H1 (cell line): ENCODE measurements at regions not wholly inside any gene's neighbourhood (a gene's known extent, or its start where the extent isn't known, plus 50 kb on each side); places are given as distances from the start of the nearest gene placed in this dataset.
A peak's percentile ranks its signal among the peaks of the same experiment; 100 is the strongest.

Experiments used
- CTCF ChIA-PET: fragments of 300-600 bp; sonication (Branson Sonifier 250); formaldehyde crosslinking; loops from one replicate; lab custom pipeline; 2021; ENCODE audit not compliant: partially characterized antibody; lab: Charles Lee
- POLR2A ChIA-PET: fragments of 300-600 bp; sonication (Branson Sonifier 250); formaldehyde crosslinking; loops from one replicate; lab custom pipeline; 2021; ENCODE audit warnings: inconsistent platforms; ENCODE audit not compliant: partially characterized antibody; lab: Charles Lee
- DNase-seq, 2 experiments: peaks; one replicate each; pipeline versions ENCODE4 v3.0.0 to v3.0.0-alpha.2; 2010 to 2022; ENCODE audit warnings: low spot score in 2 of 2, low read depth in 1 of 2, mixed read lengths in 1 of 2
- FAIRE-seq: peaks from 2 replicates; lab custom pipeline; 2011; peaks lifted over from hg19 to GRCh38; lab: Jason Lieb, UNC
- H2AFZ ChIP-seq: 2 replicates; pipeline ENCODE4 v1.8.1; 2012; ENCODE audit warnings: low read length, inconsistent platforms
- H2AK5ac ChIP-seq: 2 replicates; pipeline ENCODE4 v1.6.1; 2013; ENCODE audit warnings: low read depth, low read length
- H2BK120ac ChIP-seq: replicated peaks from 2 replicates; pipeline ENCODE3; 2013; ENCODE audit warnings: low read depth, low read length, inconsistent platforms
- H2BK12ac ChIP-seq: 2 replicates; pipeline ENCODE4 v1.6.1; 2013; ENCODE audit warnings: low read depth, low read length
- H2BK15ac ChIP-seq: 2 replicates; pipeline ENCODE4 v1.6.1; 2013; ENCODE audit warnings: low read length
- H2BK20ac ChIP-seq: 2 replicates; pipeline ENCODE4 v1.6.1; 2013; ENCODE audit warnings: low read length
- H2BK5ac ChIP-seq: 2 replicates; pipeline ENCODE4 v1.6.1; 2013; ENCODE audit warnings: low read depth, low read length
- H3K14ac ChIP-seq: 2 replicates; pipeline ENCODE4 v1.6.1; 2013; ENCODE audit warnings: inconsistent platforms; ENCODE audit not compliant: insufficient read length
- H3K18ac ChIP-seq: 2 replicates; pipeline ENCODE4 v1.6.1; 2013; ENCODE audit warnings: low read length; ENCODE audit errors: extremely low read depth
- H3K23ac ChIP-seq: 2 replicates; pipeline ENCODE4 v1.6.1; 2013; ENCODE audit warnings: inconsistent platforms; ENCODE audit not compliant: insufficient read length
- H3K23me2 ChIP-seq: 2 replicates; pipeline ENCODE4 v1.6.1; 2013; ENCODE audit warnings: low read depth, low read length
- H3K27ac ChIP-seq: 2 replicates; pipeline ENCODE4 v1.6.1; 2011; ENCODE audit warnings: low read depth, low read length, inconsistent platforms
- H3K27me3 ChIP-seq, 4 experiments: replicated peaks in 1 of 4; 1 replicate in 1 of 4; 2 replicates in 3 of 4; pipeline versions ENCODE4 v1.6.1 to v1.8.1; 2011 to 2013; ENCODE audit warnings: low read length in 3 of 4, mild to moderate bottlenecking in 3 of 4, inconsistent platforms in 2 of 4, mixed read lengths in 2 of 4, moderate library complexity in 1 of 4; ENCODE audit not compliant: control insufficient read depth in 3 of 4, insufficient read depth in 3 of 4; ENCODE audit errors: extremely low read depth in 1 of 4
- H3K36me3 ChIP-seq, 4 experiments: 2 replicates each; pipeline versions ENCODE4 v1.6.1 to v1.8.1; 2011 to 2013; ENCODE audit warnings: mild to moderate bottlenecking in 4 of 4, low read length in 3 of 4, moderate library complexity in 2 of 4, control low read depth in 1 of 4, inconsistent platforms in 1 of 4; ENCODE audit not compliant: insufficient read depth in 4 of 4, control insufficient read depth in 2 of 4
- H3K4ac ChIP-seq: replicated peaks from 2 replicates; pipeline ENCODE3; 2013; ENCODE audit warnings: low read length, low read depth, mixed read lengths, inconsistent platforms; ENCODE audit not compliant: insufficient read length
- H3K4me1 ChIP-seq, 4 experiments: replicated peaks in 1 of 4; 1 replicate in 1 of 4; 2 replicates in 3 of 4; pipeline versions ENCODE4 v1.6.1 to v1.8.1; 2011 to 2013; ENCODE audit warnings: low read length in 3 of 4, inconsistent platforms in 2 of 4, mixed read lengths in 1 of 4; ENCODE audit not compliant: insufficient read depth in 4 of 4, control insufficient read depth in 3 of 4
- H3K4me2 ChIP-seq, 2 experiments: 2 replicates each; pipeline versions ENCODE4 v1.6.1 to v1.8.1; 2011 to 2013; ENCODE audit warnings: low read depth in 2 of 2, low read length in 2 of 2, control low read depth in 1 of 2, inconsistent platforms in 1 of 2, mild to moderate bottlenecking in 1 of 2; ENCODE audit not compliant: insufficient read depth in 1 of 2
- H3K4me3 ChIP-seq, 4 experiments: fragments of 200-600, 300-600 bp in 1 of 4; sonication (generic), shearing (Covaris generic), sonication (Bioruptor Twin) in 1 of 4; 2 replicates each; pipeline versions ENCODE4 v1.5.1 to v1.8.1; 2011 to 2016; ENCODE audit warnings: low read length in 4 of 4, low read depth in 3 of 4, control low read depth in 2 of 4, inconsistent platforms in 2 of 4, mild to moderate bottlenecking in 2 of 4, mixed read lengths in 1 of 4, moderate library complexity in 1 of 4; ENCODE audit not compliant: insufficient read depth in 2 of 4; ENCODE audit errors: extremely low read depth in 1 of 4
- H3K56ac ChIP-seq: replicated peaks from 2 replicates; pipeline ENCODE3; 2013; ENCODE audit warnings: low read depth, mild to moderate bottlenecking, mixed read lengths, low read length, inconsistent platforms; ENCODE audit not compliant: insufficient read length
- H3K79me1 ChIP-seq: 2 replicates; pipeline ENCODE4 v1.6.1; 2013; ENCODE audit warnings: low read depth, low read length, control low read depth
- H3K79me2 ChIP-seq, 2 experiments: 2 replicates each; pipeline versions ENCODE4 v1.6.1 to v1.8.1; 2012 to 2013; ENCODE audit warnings: low read length in 2 of 2, mild to moderate bottlenecking in 2 of 2, inconsistent platforms in 1 of 2; ENCODE audit not compliant: insufficient read depth in 2 of 2, control insufficient read depth in 1 of 2
- H3K9ac ChIP-seq, 4 experiments: replicated peaks in 1 of 4; 1 replicate in 1 of 4; 2 replicates in 3 of 4; pipeline versions ENCODE4 v1.6.1 to v1.8.1; 2011 to 2013; ENCODE audit warnings: low read depth in 3 of 4, low read length in 3 of 4, control low read depth in 2 of 4, mild to moderate bottlenecking in 2 of 4, moderate library complexity in 2 of 4, inconsistent platforms in 1 of 4; ENCODE audit errors: extremely low read depth in 1 of 4
- H3K9me3 ChIP-seq, 2 experiments: 2 replicates each; pipeline versions ENCODE4 v1.6.1 to v1.8.1; 2012 to 2013; ENCODE audit warnings: mild to moderate bottlenecking in 2 of 2, moderate library complexity in 2 of 2, control low read depth in 1 of 2, inconsistent platforms in 1 of 2, low read depth in 1 of 2, low read length in 1 of 2, mixed read lengths in 1 of 2; ENCODE audit not compliant: insufficient read depth in 2 of 2
- H4K20me1 ChIP-seq, 2 experiments: replicated peaks in 1 of 2; 2 replicates each; pipeline versions ENCODE3 to v1.8.1; 2011 to 2013; ENCODE audit warnings: inconsistent platforms in 2 of 2, low read length in 2 of 2, mild to moderate bottlenecking in 1 of 2; ENCODE audit not compliant: insufficient read depth in 2 of 2, control insufficient read depth in 1 of 2
- H4K5ac ChIP-seq: 2 replicates; pipeline ENCODE4 v1.6.1; 2013; ENCODE audit warnings: low read length, low read depth, mixed read lengths, inconsistent platforms; ENCODE audit not compliant: insufficient read length
- H4K8ac ChIP-seq: 2 replicates; pipeline ENCODE4 v1.8.0; 2013; ENCODE audit warnings: mild to moderate bottlenecking, moderate library complexity, low read length, inconsistent platforms; ENCODE audit not compliant: insufficient read depth; ENCODE audit errors: extremely low read depth
- H4K91ac ChIP-seq: replicated peaks from 2 replicates; pipeline ENCODE3; 2013; ENCODE audit warnings: low read length, mixed read lengths, inconsistent platforms; ENCODE audit not compliant: insufficient read length
- BCL11A ChIP-seq, 2 experiments: IDR thresholded peaks; one replicate each; pipeline ENCODE4 v1.6.1; 2011; ENCODE audit warnings: low read depth in 2 of 2, low read length in 2 of 2, mild to moderate bottlenecking in 2 of 2
- BRCA1 ChIP-seq: IDR thresholded peaks from 2 replicates; pipeline ENCODE4 v1.6.1; 2012; ENCODE audit warnings: low read depth, low read length, improper control_type of control experiment
- CBX5 ChIP-seq: fragments of 300-800, 300-1000 bp; sonication (generic); IDR thresholded peaks from 2 replicates; pipeline ENCODE4 v1.7.1; 2016; ENCODE audit warnings: antibody characterized with exemption, low read length, low read depth
- CEBPB ChIP-seq: IDR thresholded peaks from 2 replicates; pipeline ENCODE4 v1.6.1; 2012; ENCODE audit warnings: low read depth, low read length
- CREB1 ChIP-seq: IDR thresholded peaks from 2 replicates; pipeline ENCODE4 v1.6.1; 2012; ENCODE audit warnings: inconsistent platforms
- EGR1 ChIP-seq: IDR thresholded peaks from 2 replicates; pipeline ENCODE4 v1.6.1; 2011; ENCODE audit warnings: low read depth, low read length, borderline replicate concordance
- HDAC2 ChIP-seq, 2 experiments: fragments of 300-600 bp in 1 of 2; sonication (generic) in 1 of 2; IDR thresholded peaks; 2 replicates each; pipeline ENCODE4 v1.6.1; 2011 to 2012; ENCODE audit warnings: low read depth in 2 of 2, low read length in 2 of 2, mild to moderate bottlenecking in 2 of 2, moderate library complexity in 2 of 2, borderline replicate concordance in 1 of 2, inconsistent platforms in 1 of 2
- POU5F1 ChIP-seq: IDR thresholded peaks from 2 replicates; pipeline ENCODE4 v1.6.1; 2011; ENCODE audit warnings: low read depth, mild to moderate bottlenecking, low read length, moderate library complexity
- RBBP5 ChIP-seq: IDR thresholded peaks from 2 replicates; pipeline ENCODE4 v1.7.1; 2012; ENCODE audit warnings: low read depth, mild to moderate bottlenecking, inconsistent platforms, low read length, moderate library complexity, borderline replicate concordance
- RFX5 ChIP-seq: IDR thresholded peaks from 2 replicates; pipeline ENCODE4 v1.6.1; 2011; ENCODE audit warnings: low read depth, low read length, improper control_type of control experiment, borderline replicate concordance
- SIN3A ChIP-seq, 2 experiments: IDR thresholded peaks in 1 of 2; conservative IDR thresholded peaks in 1 of 2; 2 replicates each; pipeline ENCODE4 v1.6.1; 2011 to 2012; ENCODE audit warnings: low read length in 2 of 2, improper control_type of control experiment in 1 of 2, low read depth in 1 of 2, mild to moderate bottlenecking in 1 of 2
- SIX5 ChIP-seq: IDR thresholded peaks from 2 replicates; pipeline ENCODE4 v1.6.1; 2011; ENCODE audit warnings: mild to moderate bottlenecking, low read depth, low read length
- SUZ12 ChIP-seq: fragments of 200-600 bp; sonication (generic); IDR thresholded peaks from 2 replicates; pipeline ENCODE4 v1.6.1; 2012; ENCODE audit warnings: mild to moderate bottlenecking, inconsistent platforms, low read length, moderate library complexity, mixed read lengths
- WGBS, 2 experiments: shearing (Covaris generic) in 1 of 2; methylation state at CpG; one replicate each; pipeline versions ENCODE4 v1.1.6 to v1.1.7; 2013 to 2015; ENCODE audit warnings: low lambda C conversion rate in 2 of 2, mixed read lengths in 2 of 2, inconsistent platforms in 1 of 2, low coverage in 1 of 2, missing lambda C conversion rate in 1 of 2; ENCODE audit not compliant: insufficient replicate concordance in 2 of 2, insufficient coverage in 1 of 2, insufficient read length in 1 of 2; ENCODE audit errors: extremely low coverage in 1 of 2, missing lambda C conversion rate in 1 of 2; 5-methylcytosine and 5-hydroxymethylcytosine counted together
- TF ChIP-seq, protein P1 (sequence below): IDR thresholded peaks from 2 replicates; pipeline ENCODE4 v1.6.1; 2012; ENCODE audit warnings: low read length, inconsistent platforms

DNA sequence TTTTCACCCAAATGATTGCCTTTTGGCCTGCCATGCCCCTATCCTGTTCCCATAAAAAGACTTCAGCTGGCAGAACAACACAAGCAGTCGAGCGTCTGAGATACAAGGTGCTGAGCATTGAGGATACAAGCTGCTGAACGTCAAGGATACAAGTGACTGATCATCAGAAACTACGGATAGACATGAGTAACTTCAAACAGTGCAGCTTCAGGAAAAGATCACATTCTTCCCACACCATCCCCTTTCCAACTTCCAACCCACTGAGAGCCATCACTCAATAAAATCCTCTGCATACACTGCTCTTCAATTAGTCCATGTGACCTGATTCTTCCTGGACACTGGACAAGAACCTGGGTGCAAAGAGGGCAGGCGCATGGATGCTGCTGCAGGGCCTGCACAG lies 1198.9 kb downstream of the ROBO2 start:
- H3K27me3 ChIP-seq: no peaks in the 10 kb centered on the region
- no peak overlapping the region for H3K14ac ChIP-seq
- H3K79me2 ChIP-seq: no peaks in the 10 kb centered on the region
- H2BK20ac ChIP-seq: no peak overlapping the region
- POLR2A ChIA-PET: no interaction called here
- peaks cover 0 to 9% of the 10 kb centered on the region in 2 experiments; a peak in 1 of 4 replicates for H3K9me3 ChIP-seq
- no peak overlapping the region for H3K4me2 ChIP-seq
- no peaks in the 10 kb centered on the region for H4K20me1 ChIP-seq
- H3K23ac ChIP-seq: no peak overlapping the region
- no peaks in the 10 kb centered on the region for H3K23me2 ChIP-seq
- no peak overlapping the region for H4K5ac ChIP-seq
- no peak overlapping the region for H3K4ac ChIP-seq
- no peak overlapping the region for H2BK5ac ChIP-seq
- no peak overlapping the region for H2BK12ac ChIP-seq
- no peaks in the 10 kb centered on the region for H3K36me3 ChIP-seq
- 91% methylated on average over 5 of the region's 5 CpGs; no CpG with 5 or more reads in 1 of the 2 experiments for WGBS, 2 experiments
- no peak overlapping the region for H2AK5ac ChIP-seq
- no peak overlapping the region for H3K18ac ChIP-seq
- CTCF ChIA-PET: no interaction called here
- H3K27ac ChIP-seq: no peak overlapping the region
- DNase-seq (no peak), FAIRE-seq (no peak)
- H2BK15ac ChIP-seq: no peak overlapping the region
- H3K79me1 ChIP-seq: no peaks in the 10 kb centered on the region
- H4K91ac ChIP-seq: no peak overlapping the region
- H3K4me3 ChIP-seq: no peak overlapping the region
- H3K9ac ChIP-seq: no peak overlapping the region
- H2AFZ ChIP-seq: no peak overlapping the region
- 0 out of 2 replicates have a peak overlapping the region, but pooled peaks have one; percentile 42 for H4K8ac ChIP-seq
- peaks cover 0 to 4% (median 0%) of the 10 kb centered on the region in 4 experiments; a peak in 1 of 7 replicates for H3K4me1 ChIP-seq
- no peak overlapping the region for H2BK120ac ChIP-seq
- H3K56ac ChIP-seq: no peak overlapping the region
- TF ChIP-seq RBBP5 (no peak), EGR1 (no peak), BCL11A (IDR thresholded peaks at IDR 0.05; ENCODE audit: low read depth in 2 of 2, low read length in 2 of 2) (no peak), CREB1 (no peak), POU5F1 (no peak), BRCA1 (no peak), HDAC2 (IDR thresholded peaks at IDR 0.05; ENCODE audit: borderline replicate concordance in 1 of 2, low read depth in 2 of 2, low read length in 2 of 2) (no peak), RFX5 (no peak), CEBPB (no peak), CBX5 (no peak), SIX5 (no peak), SIN3A (conservative IDR thresholded peaks at IDR 0.05 in 1 of 2, IDR thresholded peaks at IDR 0.05 in 1 of 2; ENCODE audit: low read depth in 1 of 2, low read length in 2 of 2) (no peak), SUZ12 (no peak)
- TF ChIP-seq, protein P1, sequence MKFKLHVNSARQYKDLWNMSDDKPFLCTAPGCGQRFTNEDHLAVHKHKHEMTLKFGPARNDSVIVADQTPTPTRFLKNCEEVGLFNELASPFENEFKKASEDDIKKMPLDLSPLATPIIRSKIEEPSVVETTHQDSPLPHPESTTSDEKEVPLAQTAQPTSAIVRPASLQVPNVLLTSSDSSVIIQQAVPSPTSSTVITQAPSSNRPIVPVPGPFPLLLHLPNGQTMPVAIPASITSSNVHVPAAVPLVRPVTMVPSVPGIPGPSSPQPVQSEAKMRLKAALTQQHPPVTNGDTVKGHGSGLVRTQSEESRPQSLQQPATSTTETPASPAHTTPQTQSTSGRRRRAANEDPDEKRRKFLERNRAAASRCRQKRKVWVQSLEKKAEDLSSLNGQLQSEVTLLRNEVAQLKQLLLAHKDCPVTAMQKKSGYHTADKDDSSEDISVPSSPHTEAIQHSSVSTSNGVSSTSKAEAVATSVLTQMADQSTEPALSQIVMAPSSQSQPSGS: no peak
